PC-9 (cell line): ENCODE measurements at regions not wholly inside any gene's neighbourhood (a gene's known extent, or its start where the extent isn't known, plus 50 kb on each side); places are given as distances from the start of the nearest gene placed in this dataset.
"Not testable (repeated sequence)": the region's sequence is repeated elsewhere in the genome, so short reads cannot be mapped to it uniquely, and the experiment has no call there.

Experiments
- BruUV-seq: library from RNA; stranded (reverse); fragments of 400-500 nt; replicated peaks from 2 replicates; lab custom pipeline; 2021; lab: Mats Ljungman, UMichigan
- CTCF ChIA-PET: fragments of 300-600 bp; sonication (Branson Sonifier 250); formaldehyde crosslinking; loops from one replicate; lab custom pipeline; 2022; ENCODE audit warnings: antibody characterized with exemption; lab: Charles Lee
- POLR2A ChIA-PET: fragments of 300-600 bp; sonication (Branson Sonifier 250); formaldehyde crosslinking; loops from one replicate; lab custom pipeline; 2022; ENCODE audit warnings: antibody characterized with exemption; ENCODE audit not compliant: unreplicated experiment; lab: Charles Lee
- DNase-seq, 2 experiments: peaks; one replicate each; pipeline versions ENCODE4 v3.0.0 to v3.0.0-alpha.2; 2015 to 2022; ENCODE audit warnings: mixed read lengths in 1 of 2
- H2AFZ ChIP-seq: fragments of 200-600 bp; sonication (generic); 2 replicates; pipeline ENCODE4 v1.8.1; 2017; ENCODE audit warnings: antibody characterized with exemption
- H3F3A ChIP-seq: fragments of 200-600 bp; sonication (generic); 2 replicates; pipeline ENCODE4 v1.8.1; 2017; ENCODE audit warnings: antibody characterized with exemption, mild to moderate bottlenecking, low read depth; ENCODE audit not compliant: insufficient read depth
- H3K27ac ChIP-seq: fragments of 200-600 bp; sonication (generic); 2 replicates; pipeline ENCODE4 v1.6.1; 2016; ENCODE audit warnings: mixed run types
- H3K27me3 ChIP-seq: fragments of 200-600 bp; sonication (generic); 2 replicates; pipeline ENCODE4 v1.6.1; 2016; ENCODE audit warnings: low read depth, mixed run types; ENCODE audit not compliant: insufficient read depth
- H3K36me3 ChIP-seq: fragments of 200-600 bp; sonication (generic); 2 replicates; pipeline ENCODE4 v1.6.1; 2016; ENCODE audit warnings: low read depth, mixed run types
- H3K4me1 ChIP-seq: fragments of 200-600 bp; sonication (generic); replicated peaks from 2 replicates; pipeline ENCODE4 v1.6.1; 2016; ENCODE audit warnings: mixed run types; ENCODE audit not compliant: insufficient read depth
- H3K4me2 ChIP-seq: fragments of 200-600 bp; sonication (generic); 2 replicates; pipeline ENCODE4 v1.6.1; 2017; ENCODE audit warnings: mixed run types
- H3K4me3 ChIP-seq: fragments of 200-600 bp; sonication (generic); 2 replicates; pipeline ENCODE4 v1.6.1; 2016; ENCODE audit warnings: mixed run types
- H3K79me2 ChIP-seq: fragments of 200-600 bp; sonication (generic); 2 replicates; pipeline ENCODE4 v1.6.1; 2017; ENCODE audit warnings: low read depth, mixed run types
- H3K9me2 ChIP-seq: fragments of 200-600 bp; sonication (generic); 2 replicates; pipeline ENCODE4 v1.8.1; 2017; ENCODE audit warnings: mild to moderate bottlenecking; ENCODE audit not compliant: insufficient read depth
- H3K9me3 ChIP-seq: fragments of 200-600 bp; sonication (generic); 2 replicates; pipeline ENCODE4 v1.8.1; 2016; ENCODE audit warnings: low read depth; ENCODE audit not compliant: insufficient read depth
- H4K20me1 ChIP-seq: fragments of 200-600 bp; sonication (generic); 2 replicates; pipeline ENCODE4 v1.8.1; 2017; ENCODE audit not compliant: insufficient read depth
- CTCF ChIP-seq: fragments of 200-600 bp; sonication (generic); conservative IDR thresholded peaks from 2 replicates; pipeline ENCODE4 v1.6.1; 2017; ENCODE audit warnings: mixed run types, antibody characterized with exemption, mild to moderate bottlenecking, moderate library complexity
- EZH2 ChIP-seq: fragments of 200-600 bp; sonication (generic); IDR thresholded peaks from 2 replicates; pipeline ENCODE4 v1.8.0; 2017; ENCODE audit warnings: antibody characterized with exemption, low read depth
- intact Hi-C: fragments of 100-400 bp; cut with micrococcal nuclease; formaldehyde crosslinking; loops from one replicate; pipeline ENCODE4 v1.10.0; 2022; ENCODE audit not compliant: unreplicated experiment

GRCh38 chr3:194036842-194037241 is 99.1 kb upstream of the HES1 start:
- no peak for DNase-seq
- H3F3A ChIP-seq = 0 out of 2 replicates have a peak, but pooled peaks cover 7% of the 10 kb centered on the region
- no peaks in the 10 kb centered on the region for H3K27me3 ChIP-seq
- intact Hi-C loops = no loop called here
- no peaks in the 10 kb centered on the region for H4K20me1 ChIP-seq
- H3K27ac ChIP-seq = no peak overlapping the region
- no peaks in the 10 kb centered on the region for H3K79me2 ChIP-seq
- no peaks in the 10 kb centered on the region for H3K9me2 ChIP-seq
- ChIA-PET POLR2A (no interaction called here), CTCF (no interaction called here)
- no peaks in the 10 kb centered on the region for H3K9me3 ChIP-seq
- H2AFZ ChIP-seq = no peak overlapping the region
- H3K36me3 ChIP-seq = no peaks in the 10 kb centered on the region
- no peak overlapping the region for H3K4me2 ChIP-seq
- no peak overlapping the region for H3K4me3 ChIP-seq
- peaks cover 22% of the 10 kb centered on the region for H3K4me1 ChIP-seq
- no TSS peak for BruUV-seq
- no peak for TF ChIP-seq EZH2
- no peak for TF ChIP-seq CTCF

DNA sequence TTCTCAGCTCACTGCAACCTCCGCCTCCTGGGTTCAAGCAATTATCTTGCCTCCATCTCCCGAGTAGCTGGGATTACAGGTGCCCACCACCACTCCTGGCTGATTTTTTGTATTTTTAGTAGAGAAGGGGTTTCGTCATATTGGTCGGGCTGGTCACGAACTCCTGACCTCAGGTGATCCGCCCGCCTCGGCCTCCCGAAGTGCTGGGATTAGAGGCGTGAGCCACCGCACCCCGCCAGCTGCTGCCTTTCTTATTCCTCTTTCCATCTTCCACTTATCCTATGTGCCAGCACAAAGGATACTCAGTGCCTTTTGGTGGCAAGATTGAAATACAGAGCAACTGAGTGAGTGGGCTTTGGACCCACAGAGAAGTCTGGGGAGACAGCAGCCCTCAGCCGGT is 97.6 kb upstream of the HES1 start:
- H3K36me3 ChIP-seq, H2AFZ ChIP-seq, H3K27ac ChIP-seq, H3K9me2 ChIP-seq, BruUV-seq, H3K9me3 ChIP-seq, DNase-seq, intact Hi-C loops, H3K4me2 ChIP-seq, H3F3A ChIP-seq, H3K79me2 ChIP-seq, CTCF ChIA-PET, H3K27me3 ChIP-seq, H4K20me1 ChIP-seq, H3K4me3 ChIP-seq: not testable (repeated sequence)
- POLR2A ChIA-PET = interaction anchor here (0.7 kb wide), 1 partner anchor 101 kb away, joined by 3 read pairs; no protein-coding TSS in a partner anchor
- H3K4me1 ChIP-seq = peaks cover 16% of the 10 kb centered on the region

GRCh38 chr3:194038960-194039359 is 97.0 kb upstream of the HES1 start:
- no peak overlapping the region for H2AFZ ChIP-seq
- intact Hi-C loops = no loop called here
- DNase-seq = no peak
- no peak overlapping the region for H3K4me2 ChIP-seq
- H3K27me3 ChIP-seq = no peaks in the 10 kb centered on the region
- H3K9me2 ChIP-seq = no peaks in the 10 kb centered on the region
- 0 out of 2 replicates have a peak, but pooled peaks cover 10% of the 10 kb centered on the region for H3F3A ChIP-seq
- H4K20me1 ChIP-seq = no peaks in the 10 kb centered on the region
- no peaks in the 10 kb centered on the region for H3K79me2 ChIP-seq
- TF ChIP-seq EZH2 = no peak
- no peak for TF ChIP-seq CTCF
- 0 out of 2 replicates have a peak, but pooled peaks cover under 1% of the 10 kb centered on the region for H3K9me3 ChIP-seq
- peaks cover 16% of the 10 kb centered on the region for H3K4me1 ChIP-seq
- no TSS peak for BruUV-seq
- no peak overlapping the region for H3K27ac ChIP-seq
- H3K36me3 ChIP-seq = no peaks in the 10 kb centered on the region
- H3K4me3 ChIP-seq = no peak overlapping the region
- ChIA-PET POLR2A (no interaction called here), CTCF (interaction anchor here (0.5 kb wide), 1 partner anchor 143 kb away, joined by 5 read pairs; no protein-coding TSS in a partner anchor)
